ENCODE measurements at regions not wholly inside any gene's neighbourhood (a gene's known extent, or its start where the extent isn't known, plus 50 kb on each side); places are given as distances from the start of the nearest gene placed in this dataset.

DNA sequence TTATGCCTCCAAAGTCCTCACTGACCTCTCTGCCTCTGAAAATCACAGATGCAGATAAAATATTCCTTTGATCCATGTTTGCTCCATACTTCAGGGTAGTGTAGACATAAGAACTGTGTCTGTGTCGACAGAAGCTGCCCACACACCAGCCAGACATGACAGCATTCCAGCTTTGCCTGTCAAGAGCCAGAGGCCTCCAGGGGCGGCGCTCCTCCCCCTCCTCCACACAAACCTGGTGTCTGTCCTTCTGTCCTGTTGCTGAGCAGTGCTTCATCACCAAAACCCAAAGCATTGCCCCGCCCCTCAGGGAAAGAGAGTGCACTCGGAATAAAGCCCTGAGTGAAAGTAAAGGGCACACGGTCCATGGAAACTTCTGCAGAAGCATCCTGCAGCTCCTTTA is 379.4 kb downstream of the FBXW7 start:
- no peak for DNase-seq

DNA sequence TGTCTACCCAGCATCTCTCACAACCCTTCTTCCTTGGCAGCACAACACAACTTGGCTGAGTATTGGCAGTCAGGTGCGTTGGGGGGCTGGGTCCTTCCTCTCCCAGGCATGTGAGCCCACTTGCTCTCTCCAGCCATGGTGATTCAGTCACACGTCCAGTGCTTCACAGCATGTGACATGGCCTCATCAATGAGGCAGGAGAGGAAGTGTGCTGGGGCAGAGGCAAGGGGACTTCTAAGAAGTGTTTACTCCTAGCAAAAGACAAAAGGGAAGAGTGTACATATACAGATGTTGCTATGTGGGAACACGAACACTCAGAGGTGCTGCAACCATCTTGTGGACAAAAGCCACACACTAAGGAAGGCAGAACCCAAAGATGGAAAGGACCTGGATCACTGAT is 380.8 kb downstream of the FBXW7 start:
- DNase-seq = no peak

DNA sequence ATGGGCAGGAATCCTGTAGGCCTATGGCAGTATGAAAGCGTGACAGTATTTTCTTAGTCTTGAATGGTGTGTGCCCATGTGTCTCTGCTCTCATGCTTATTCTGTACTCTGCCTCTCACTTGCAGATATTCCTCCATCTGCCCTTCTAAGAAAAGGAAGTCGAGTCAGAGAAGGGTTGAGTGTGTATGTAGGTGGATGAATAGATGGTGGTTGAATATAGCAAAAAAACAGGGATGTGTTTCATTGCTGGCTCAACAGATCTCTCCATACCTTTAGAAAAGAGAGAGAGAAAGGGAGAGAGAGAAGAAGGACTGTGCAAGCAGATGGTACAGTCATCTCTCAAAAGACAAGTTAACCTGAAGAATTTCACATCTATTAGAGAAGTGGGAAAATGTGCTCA is 381.5 kb downstream of the FBXW7 start:
- DNase-seq = no peak

DNA sequence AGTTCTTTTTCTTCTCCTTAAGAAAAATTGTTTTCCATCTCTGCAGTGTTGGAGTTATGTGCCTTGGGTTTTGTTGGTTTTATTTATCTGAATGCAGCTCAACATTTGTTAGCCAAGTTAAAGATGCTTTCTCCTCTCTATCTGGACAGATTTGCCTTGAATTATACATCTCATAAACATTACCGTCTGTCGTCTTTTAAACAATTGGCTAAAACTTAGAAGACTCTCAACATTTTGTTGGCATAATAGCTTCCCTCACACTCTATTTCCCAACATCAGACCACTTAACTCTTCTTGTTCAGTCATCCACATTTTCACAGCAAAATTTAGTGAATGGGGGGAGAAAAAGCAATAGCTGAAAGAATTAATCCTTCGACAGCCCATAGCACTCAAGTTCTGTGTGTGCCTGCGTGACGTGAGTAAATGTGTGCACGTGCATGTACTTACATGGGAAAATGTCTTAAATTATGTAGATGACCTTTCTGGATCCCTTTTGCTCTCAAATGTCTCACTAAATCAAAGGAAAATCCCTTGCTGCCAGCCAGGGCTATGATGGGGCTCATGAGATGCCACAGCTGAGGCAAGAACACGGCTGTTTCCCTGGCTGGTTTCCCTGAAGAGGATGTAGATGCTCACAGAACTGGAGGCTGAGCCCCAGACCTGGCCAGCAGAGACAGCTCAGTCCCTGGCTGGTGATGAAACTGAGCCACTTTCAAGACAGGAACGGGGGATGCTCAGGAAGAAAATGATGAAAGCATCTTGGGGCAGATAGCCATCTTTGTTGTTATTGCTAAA is 382.2 kb downstream of the FBXW7 start:
- DNase-seq = no peak

DNA sequence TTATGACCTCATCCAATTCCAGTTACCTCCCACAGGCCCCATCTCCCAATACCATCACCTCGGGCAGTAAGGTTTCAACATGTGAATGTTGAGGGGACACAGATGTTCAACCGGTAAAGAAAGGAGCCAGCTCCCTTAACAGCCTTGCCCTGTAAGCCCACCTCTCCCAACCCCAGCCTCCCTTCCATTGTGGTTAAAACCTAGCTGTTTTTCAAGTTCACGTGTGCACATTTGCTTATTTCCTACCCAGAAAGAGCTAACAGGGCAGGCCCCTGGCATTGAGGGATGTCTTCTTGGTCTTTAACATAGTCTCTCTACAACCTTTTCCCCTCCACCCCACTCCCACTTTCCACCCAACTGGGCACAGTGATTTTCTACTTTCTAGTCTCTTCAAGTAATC is 385.7 kb downstream of the FBXW7 start:
- no peak for DNase-seq

GRCh38 chr4:152149745-152150144 is 386.1 kb downstream of the FBXW7 start:
- DNase-seq = no peak

DNA sequence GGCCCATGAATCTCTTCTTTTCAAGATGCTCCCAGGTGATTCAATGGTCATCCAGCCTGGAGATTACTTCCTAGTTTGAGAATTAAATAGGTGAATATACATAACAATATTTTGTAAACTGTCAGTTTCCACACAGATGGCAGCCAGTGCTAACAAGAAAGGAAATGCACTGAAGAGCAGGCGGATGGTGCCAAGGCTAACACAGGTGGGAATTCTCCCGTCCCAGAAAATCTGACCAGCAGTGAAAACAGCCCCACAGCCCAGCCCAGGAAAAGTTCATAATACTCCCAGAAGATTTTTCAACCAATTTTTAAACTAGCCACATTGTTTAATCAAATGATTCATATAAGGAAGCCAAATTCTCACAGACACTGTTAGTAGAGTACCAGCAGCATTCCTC is 387.2 kb upstream of the GATB start:
- DNase-seq = no peak

GRCh38 chr4:152146244-152146643 is 385.4 kb upstream of the GATB start:
- DNase-seq = no peak

- DNase-seq = no peak
Observed at GRCh38 chr4:152143806-152144205, 383.0 kb upstream of the GATB start.

GRCh38 chr4:152138451-152138850 is 377.6 kb upstream of the GATB start:
- no peak for DNase-seq

GRCh38 chr4:152132776-152133175 is 372.0 kb upstream of the GATB start:
- DNase-seq = no peak

GRCh38 chr4:152128356-152128755 is 367.5 kb upstream of the GATB start:
- no peak for DNase-seq

GRCh38 chr4:152126238-152126637 is 365.4 kb upstream of the GATB start:
- no peak for DNase-seq

DNA sequence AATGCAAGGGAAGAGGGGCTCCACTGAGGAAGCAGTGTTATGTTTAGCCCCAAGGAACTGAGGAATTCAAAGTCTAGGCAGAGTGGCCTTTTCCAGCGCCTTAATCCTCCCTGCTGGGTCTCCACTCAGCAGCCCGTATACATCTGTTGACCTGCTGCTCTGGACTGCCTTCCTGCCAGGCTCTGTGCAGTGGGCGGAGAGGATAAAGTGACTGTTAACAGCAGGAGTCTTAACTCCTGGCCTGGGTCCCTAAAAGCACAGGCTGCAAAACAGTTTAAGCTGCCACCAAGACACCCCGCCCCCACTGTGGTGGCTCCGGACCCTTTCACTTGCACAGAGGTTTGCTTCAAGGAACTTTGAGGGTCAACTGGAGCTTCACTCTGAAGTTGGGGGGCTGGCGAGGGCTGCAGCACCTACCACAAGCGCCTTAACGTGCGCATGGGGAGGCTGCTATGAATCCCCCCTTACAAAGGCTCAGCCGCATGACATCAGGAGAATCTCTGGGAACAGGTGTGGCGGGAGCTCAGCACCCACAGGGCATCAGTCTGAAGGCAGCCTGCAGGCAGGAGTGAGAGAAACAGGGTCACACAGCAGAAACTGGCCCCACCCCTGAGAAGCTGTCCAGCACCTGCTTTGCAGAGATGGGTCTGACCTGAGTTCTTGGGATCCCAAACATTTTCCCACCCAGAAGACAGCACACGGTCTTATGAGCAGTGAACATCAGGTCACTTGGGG is 358.2 kb upstream of the GATB start:
- DNase-seq = no peak

DNA sequence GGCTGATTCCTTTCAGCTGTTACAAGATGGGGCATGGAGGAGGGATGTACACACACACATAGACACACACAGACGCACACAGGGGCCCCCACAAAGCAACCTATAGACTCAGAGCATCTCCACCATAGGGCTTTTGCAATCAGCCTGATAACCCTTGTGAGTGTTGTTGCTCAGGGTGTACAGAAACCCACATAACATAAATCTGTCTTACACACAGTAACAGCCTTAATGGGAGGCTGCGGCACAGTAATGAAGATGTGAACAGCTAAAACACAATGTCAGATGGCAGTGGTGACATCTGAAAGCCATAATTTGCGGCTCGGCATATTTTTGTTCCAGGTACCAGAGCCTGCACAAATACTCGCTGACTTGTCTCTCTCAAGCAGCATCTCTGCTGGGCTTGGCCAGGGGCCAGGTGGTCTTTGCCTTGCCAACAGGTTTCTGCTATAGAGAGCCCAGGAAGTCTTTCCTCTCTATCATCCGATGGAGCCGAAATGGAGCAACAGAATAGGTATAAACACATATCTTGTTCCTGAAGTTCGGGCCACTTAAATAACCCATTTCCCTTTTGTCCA is 357.2 kb upstream of the GATB start:
- DNase-seq = no peak

- no peak for DNase-seq
Observed at GRCh38 chr4:152117520-152117919, 356.7 kb upstream of the GATB start.

GRCh38 chr4:152117054-152117453 is 356.2 kb upstream of the GATB start:
- DNase-seq = no peak

DNA sequence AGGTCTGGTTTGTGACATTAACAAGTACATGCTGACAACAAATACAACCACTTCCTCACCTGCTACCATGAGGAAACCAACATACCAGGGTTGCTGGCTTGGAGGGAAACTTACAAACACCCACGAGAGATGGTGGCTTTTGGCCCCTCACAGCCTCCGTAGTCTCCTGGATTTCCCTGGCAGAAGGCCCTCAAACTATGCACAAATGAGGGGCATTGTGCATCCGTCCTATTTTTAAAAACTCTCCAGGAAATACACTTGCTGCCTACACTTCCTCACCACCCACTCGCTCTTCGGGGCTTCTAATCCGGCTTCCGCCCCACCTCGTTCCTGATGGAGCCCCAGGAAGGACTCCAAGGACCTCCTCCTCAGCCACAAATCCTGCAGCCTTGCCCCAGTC is 355.0 kb upstream of the GATB start:
- no peak for DNase-seq

- DNase-seq = no peak
Observed at GRCh38 chr4:152115118-152115517, 354.3 kb upstream of the GATB start.

GRCh38 chr4:152114562-152114961 is 353.8 kb upstream of the GATB start:
- DNase-seq = no peak

DNA sequence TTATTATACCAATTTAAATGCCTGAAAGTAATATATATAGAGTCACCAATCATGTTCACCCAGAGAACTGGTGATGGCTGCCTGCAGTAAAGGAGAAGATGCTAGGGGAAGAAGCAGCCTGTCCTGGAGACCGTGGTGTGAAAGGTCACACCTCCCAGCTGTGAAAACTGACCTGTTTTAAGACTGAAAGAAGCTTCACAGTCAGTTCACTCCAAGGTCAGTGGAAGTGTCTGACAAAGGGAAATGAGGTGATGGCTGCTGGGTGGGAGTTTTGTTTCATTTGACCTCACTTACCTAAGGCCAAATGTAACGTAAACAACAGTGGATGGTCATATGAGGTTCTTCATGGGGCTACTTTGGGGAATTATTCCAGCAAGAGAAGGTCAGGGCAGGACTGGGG is 352.1 kb upstream of the GATB start:
- no peak for DNase-seq

GRCh38 chr4:152112190-152112589 is 351.4 kb upstream of the GATB start:
- DNase-seq = no peak

GRCh38 chr4:152110780-152111179 is 350.0 kb upstream of the GATB start:
- no peak for DNase-seq

Data from HCEC 1CT (cell line).